ENCODE measurements at regions not wholly inside any gene's neighbourhood (a gene's known extent, or its start where the extent isn't known, plus 50 kb on each side); places are given as distances from the start of the nearest gene placed in this dataset.

- no peak for TF ChIP-seq CTCF (IDR thresholded peaks at IDR 0.05; ENCODE audit: partially characterized antibody, unreplicated experiment)
- Mint-ChIP-seq H3K36me3 (ENCODE audit: unreplicated experiment) (no peaks in the 10 kb centered on the region), H3K4me3 (ENCODE audit: unreplicated experiment) (no peak overlapping the region), H3K27ac (ENCODE audit: unreplicated experiment) (no peak overlapping the region), H3K4me1 (ENCODE audit: low read depth, unreplicated experiment) (peaks cover 12% of the 10 kb centered on the region), H3K9me3 (ENCODE audit: unreplicated experiment) (peaks cover 4% of the 10 kb centered on the region), H3K27me3 (ENCODE audit: unreplicated experiment) (peaks cover 1% of the 10 kb centered on the region)
- no peak for DNase-seq
Measured at GRCh38 chr4:129342819-129343408, 247.0 kb downstream of the C4orf33 start.

GRCh38 chr4:129344058-129344457 lies 248.1 kb downstream of the C4orf33 start:
- peaks cover under 1% of the 10 kb centered on the region for H3K4me1 Mint-ChIP-seq (ENCODE audit: low read depth, unreplicated experiment)
- H3K27me3 Mint-ChIP-seq (ENCODE audit: unreplicated experiment), result no peaks in the 10 kb centered on the region
- H3K9me3 Mint-ChIP-seq (ENCODE audit: unreplicated experiment), result no peaks in the 10 kb centered on the region
- H3K4me3 Mint-ChIP-seq (ENCODE audit: unreplicated experiment), result no peak overlapping the region
- no peaks in the 10 kb centered on the region for H3K36me3 Mint-ChIP-seq (ENCODE audit: unreplicated experiment)
- no peak overlapping the region for H3K27ac Mint-ChIP-seq (ENCODE audit: unreplicated experiment)
- TF ChIP-seq CTCF (IDR thresholded peaks at IDR 0.05; ENCODE audit: partially characterized antibody, unreplicated experiment), result peak; percentile 40
- DNase-seq, result no peak

DNA sequence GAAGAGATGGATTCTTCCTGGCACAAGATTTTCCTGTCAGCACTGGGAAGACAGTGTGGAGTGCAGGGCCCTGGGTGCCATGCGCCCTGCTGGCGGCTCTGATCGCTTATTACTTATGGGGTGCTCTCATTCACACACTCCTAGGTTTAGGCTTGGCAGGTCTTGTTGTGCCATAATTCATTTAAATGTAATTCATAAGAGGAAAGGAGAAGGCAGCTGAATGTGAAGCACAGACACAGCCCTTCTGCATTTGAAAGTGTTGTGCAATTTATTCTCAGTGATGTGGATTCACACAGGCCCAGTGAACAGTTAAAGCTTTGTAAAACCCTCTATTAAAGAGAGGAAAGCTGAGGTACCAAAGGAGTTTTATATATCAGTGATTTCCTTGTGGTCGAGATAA lies 249.7 kb downstream of the C4orf33 start:
- TF ChIP-seq CTCF (IDR thresholded peaks at IDR 0.05; ENCODE audit: partially characterized antibody, unreplicated experiment), result no peak
- no peaks in the 10 kb centered on the region for H3K27me3 Mint-ChIP-seq (ENCODE audit: unreplicated experiment)
- DNase-seq, result no peak
- no peaks in the 10 kb centered on the region for H3K4me1 Mint-ChIP-seq (ENCODE audit: low read depth, unreplicated experiment)
- no peaks in the 10 kb centered on the region for H3K9me3 Mint-ChIP-seq (ENCODE audit: unreplicated experiment)
- no peaks in the 10 kb centered on the region for H3K36me3 Mint-ChIP-seq (ENCODE audit: unreplicated experiment)
- H3K27ac Mint-ChIP-seq (ENCODE audit: unreplicated experiment), result no peak overlapping the region
- no peak overlapping the region for H3K4me3 Mint-ChIP-seq (ENCODE audit: unreplicated experiment)

GRCh38 chr4:129346036-129346435 lies 250.1 kb downstream of the C4orf33 start:
- no peak for TF ChIP-seq CTCF (IDR thresholded peaks at IDR 0.05; ENCODE audit: partially characterized antibody, unreplicated experiment)
- no peak for DNase-seq
- no peaks in the 10 kb centered on the region for H3K9me3 Mint-ChIP-seq (ENCODE audit: unreplicated experiment)
- H3K27ac Mint-ChIP-seq (ENCODE audit: unreplicated experiment), result no peak overlapping the region
- H3K4me3 Mint-ChIP-seq (ENCODE audit: unreplicated experiment), result no peak overlapping the region
- H3K4me1 Mint-ChIP-seq (ENCODE audit: low read depth, unreplicated experiment), result peaks cover 4% of the 10 kb centered on the region
- H3K36me3 Mint-ChIP-seq (ENCODE audit: unreplicated experiment), result no peaks in the 10 kb centered on the region
- H3K27me3 Mint-ChIP-seq (ENCODE audit: unreplicated experiment), result no peaks in the 10 kb centered on the region

DNA sequence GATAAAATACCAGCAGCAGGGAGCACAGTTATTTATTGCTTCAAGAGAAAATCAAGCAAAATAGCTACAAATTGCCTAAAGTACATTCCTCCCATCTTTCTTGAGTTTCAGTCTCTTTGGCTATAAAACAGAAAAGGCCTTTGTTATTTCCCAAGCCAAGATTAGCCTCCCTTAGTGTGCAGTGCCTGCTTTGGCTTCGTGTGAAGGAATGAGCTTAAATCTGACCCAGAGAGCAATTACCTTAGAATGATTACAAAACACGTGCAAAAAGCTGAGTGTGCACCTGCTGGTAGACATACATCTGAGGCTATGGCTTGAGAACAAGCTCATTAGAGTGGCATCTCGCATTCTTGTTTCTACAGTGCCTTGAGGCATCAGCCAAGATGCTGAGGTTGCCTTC lies 250.8 kb downstream of the C4orf33 start:
- Mint-ChIP-seq H3K4me1 (ENCODE audit: low read depth, unreplicated experiment) (peaks cover 11% of the 10 kb centered on the region), H3K27ac (ENCODE audit: unreplicated experiment) (no peak overlapping the region), H3K9me3 (ENCODE audit: unreplicated experiment) (no peaks in the 10 kb centered on the region), H3K27me3 (ENCODE audit: unreplicated experiment) (no peaks in the 10 kb centered on the region), H3K36me3 (ENCODE audit: unreplicated experiment) (no peaks in the 10 kb centered on the region), H3K4me3 (ENCODE audit: unreplicated experiment) (no peak overlapping the region)
- no peak for TF ChIP-seq CTCF (IDR thresholded peaks at IDR 0.05; ENCODE audit: partially characterized antibody, unreplicated experiment)
- no peak for DNase-seq

All from glutamatergic neuron (in vitro differentiated cells).